Large intestine (tissue), 3 donors: ENCODE measurements at regions not wholly inside any gene's neighbourhood (a gene's known extent, or its start where the extent isn't known, plus 50 kb on each side); places are given as distances from the start of the nearest gene placed in this dataset.
A peak's percentile ranks its signal among the peaks of the same experiment; 100 is the strongest.

Source experiments
- DNase-seq, 2 donors: peaks; one replicate each; pipeline versions ENCODE4 v3.0.0 to v3.0.0-alpha.2; 2013
- H3K27ac ChIP-seq: one replicate; pipeline ENCODE4 v1.5.1; 2013; ENCODE audit warnings: low read length
- H3K27me3 ChIP-seq: 2 replicates; pipeline ENCODE4 v1.6.1; 2013; ENCODE audit warnings: low read length; ENCODE audit not compliant: control insufficient read depth, insufficient read depth
- H3K36me3 ChIP-seq: 2 replicates; pipeline ENCODE4 v1.6.1; 2013; ENCODE audit warnings: low read length; ENCODE audit not compliant: control insufficient read depth, insufficient read depth
- H3K4me1 ChIP-seq: one replicate; pipeline ENCODE4 v1.6.1; 2013; ENCODE audit warnings: low read length; ENCODE audit not compliant: control insufficient read depth, insufficient read depth
- H3K4me3 ChIP-seq: one replicate; pipeline ENCODE4 v1.5.1; 2013; ENCODE audit warnings: low read length
- H3K9me3 ChIP-seq: one replicate; pipeline ENCODE4 v1.6.1; 2013; ENCODE audit warnings: mild to moderate bottlenecking, low read depth, low read length, moderate library complexity; ENCODE audit not compliant: control insufficient read depth
- whole genome bisulfite sequencing: methylation state at CpG from one replicate; pipeline ENCODE4 v1.1.5; 2013; ENCODE audit warnings: low lambda C conversion rate; ENCODE audit not compliant: insufficient coverage; 5-methylcytosine and 5-hydroxymethylcytosine counted together

GRCh38 chr22:34897126-34897525, 168.8 kb upstream of the ISX start:
- Histone ChIP-seq H3K27ac (no peak overlapping the region), H3K36me3 (no peaks in the 10 kb centered on the region), H3K4me1 (no peaks in the 10 kb centered on the region), H3K9me3 (no peaks in the 10 kb centered on the region), H3K4me3 (no peak overlapping the region), H3K27me3 (no peaks in the 10 kb centered on the region)
- DNase-seq = no peak
- WGBS = no CpG with 5 or more reads among the region's 1 CpG

DNA sequence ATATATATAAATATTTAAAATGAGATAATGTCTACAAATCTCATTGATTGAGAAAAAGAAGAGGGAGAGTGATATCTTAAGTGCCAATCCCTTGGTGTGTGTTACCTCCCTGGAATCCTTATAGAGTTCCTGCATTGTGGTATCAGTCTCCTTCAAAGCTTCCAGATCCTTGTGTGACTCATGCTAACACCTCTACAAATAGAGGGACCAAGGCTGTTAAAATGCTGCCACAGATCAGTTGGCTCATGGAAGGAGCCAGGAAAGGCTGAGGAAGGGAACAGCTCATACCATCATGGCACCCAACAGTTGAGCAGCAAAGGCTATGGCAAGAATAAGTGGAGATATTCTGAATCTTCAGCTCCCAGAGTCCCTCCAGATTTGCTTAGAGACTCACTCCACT, 163.6 kb upstream of the ISX start:
- Histone ChIP-seq H3K36me3 (no peaks in the 10 kb centered on the region), H3K4me1 (no peaks in the 10 kb centered on the region), H3K9me3 (no peaks in the 10 kb centered on the region), H3K4me3 (no peak overlapping the region), H3K27me3 (no peaks in the 10 kb centered on the region), H3K27ac (no peak overlapping the region)
- no peak for DNase-seq

DNA sequence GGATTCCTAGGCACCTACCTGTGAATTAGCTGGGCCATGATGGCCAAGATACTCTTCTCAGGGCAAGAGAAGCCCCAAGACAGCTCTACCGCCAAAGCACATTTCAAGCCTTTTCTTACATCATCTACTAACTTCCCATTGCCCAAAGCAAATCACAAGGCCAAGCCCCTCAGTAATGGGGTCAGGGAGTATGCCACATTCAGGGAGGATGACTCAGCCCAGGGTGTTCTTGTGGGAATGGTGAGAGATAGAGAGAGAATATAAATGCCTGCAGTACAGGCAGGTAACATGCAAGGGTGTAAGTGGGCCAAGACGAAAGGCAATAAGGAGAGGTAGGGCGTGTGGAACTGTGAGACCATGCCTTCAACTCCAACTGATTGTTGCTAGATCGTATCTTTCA, 162.5 kb upstream of the ISX start:
- Histone ChIP-seq H3K27me3 (no peaks in the 10 kb centered on the region), H3K9me3 (no peaks in the 10 kb centered on the region)
- no CpG with 5 or more reads among the region's 4 CpGs for WGBS

DNA sequence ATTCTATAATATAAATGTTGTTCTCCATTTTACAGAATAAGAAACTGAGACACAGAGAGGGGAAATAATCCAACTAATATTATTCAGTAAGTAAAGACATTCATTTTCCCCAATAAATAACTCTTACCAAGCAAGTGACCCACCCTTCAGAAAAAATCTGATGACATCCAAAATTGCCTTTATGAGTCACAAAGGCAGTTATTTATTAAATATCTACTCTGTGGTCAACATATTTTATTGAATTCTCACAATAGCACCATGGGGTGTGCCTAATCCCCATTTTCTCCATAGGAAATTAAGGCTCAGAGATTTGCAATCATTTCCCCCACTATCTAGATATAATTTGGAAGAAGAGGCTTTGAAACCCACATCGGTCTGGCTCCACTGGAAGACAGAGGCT, 161.5 kb upstream of the ISX start:
- Histone ChIP-seq H3K27me3 (no peaks in the 10 kb centered on the region), H3K9me3 (no peaks in the 10 kb centered on the region), H3K4me3 (no peak overlapping the region), H3K27ac (no peak overlapping the region), H3K36me3 (no peaks in the 10 kb centered on the region), H3K4me1 (no peaks in the 10 kb centered on the region)
- no peak for DNase-seq
- no CpG with 5 or more reads among the region's 1 CpG for WGBS

More for the DNA sequence above, 162.5 kb upstream of the ISX start:
- Histone ChIP-seq H3K27ac (no peak overlapping the region), H3K36me3 (no peaks in the 10 kb centered on the region), H3K4me3 (no peak overlapping the region), H3K4me1 (no peaks in the 10 kb centered on the region)
- DNase-seq = no peak

DNA sequence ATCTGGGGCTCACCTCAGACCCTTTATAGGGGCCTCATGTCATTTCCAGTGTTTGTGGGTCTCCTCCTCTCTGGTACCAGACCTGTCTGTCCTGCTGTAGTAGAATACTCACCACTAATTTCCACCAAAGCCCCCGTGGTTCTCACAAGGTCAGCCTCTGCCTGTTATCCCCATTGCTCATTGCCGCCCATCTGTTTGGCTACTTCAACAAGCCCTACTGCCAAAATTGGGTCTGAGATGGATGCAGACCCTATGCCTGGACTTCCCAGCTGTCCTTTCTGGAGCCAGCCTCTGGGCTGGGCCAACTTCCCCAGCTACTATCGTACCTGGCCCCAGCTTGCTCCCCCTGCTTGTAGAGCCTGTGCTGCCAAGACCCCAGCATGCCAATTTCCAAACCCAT, 152.1 kb upstream of the ISX start:
- Histone ChIP-seq H3K27ac (no peak overlapping the region), H3K4me1 (no peaks in the 10 kb centered on the region), H3K27me3 (no peaks in the 10 kb centered on the region), H3K9me3 (no peaks in the 10 kb centered on the region), H3K36me3 (no peaks in the 10 kb centered on the region), H3K4me3 (no peak overlapping the region)
- no CpG with 5 or more reads among the region's 3 CpGs for WGBS
- no peak for DNase-seq

GRCh38 chr22:34914846-34915245, 151.1 kb upstream of the ISX start:
- Histone ChIP-seq H3K27ac (no peak overlapping the region), H3K27me3 (no peaks in the 10 kb centered on the region), H3K4me1 (no peaks in the 10 kb centered on the region), H3K4me3 (no peak overlapping the region), H3K36me3 (no peaks in the 10 kb centered on the region), H3K9me3 (no peaks in the 10 kb centered on the region)
- WGBS = no CpG with 5 or more reads among the region's 3 CpGs
- DNase-seq = no peak

DNA sequence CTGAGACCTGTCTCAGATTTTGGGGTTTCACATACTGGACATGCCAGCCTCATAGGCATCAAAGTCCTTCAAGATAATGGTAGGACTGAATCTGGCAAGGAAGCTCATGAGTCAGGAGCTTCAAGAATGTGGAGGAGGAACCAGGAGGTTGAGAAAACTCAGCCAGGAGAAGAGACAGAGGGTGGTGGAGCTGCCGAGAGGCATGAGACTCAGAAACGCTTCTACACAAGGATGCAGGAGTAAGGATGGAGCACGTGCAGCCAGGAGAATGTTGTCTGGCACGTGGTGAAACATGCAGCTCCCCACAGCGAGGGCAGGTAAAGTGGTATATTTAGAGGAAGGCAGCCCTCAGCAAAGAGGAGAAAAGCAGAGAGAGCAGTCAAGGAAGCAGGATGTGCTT, 148.7 kb upstream of the ISX start:
- WGBS = 69% methylated on average over 4 of the region's 5 CpGs
- Histone ChIP-seq H3K4me1 (no peaks in the 10 kb centered on the region), H3K27ac (no peak overlapping the region), H3K4me3 (no peak overlapping the region), H3K36me3 (no peaks in the 10 kb centered on the region), H3K9me3 (no peaks in the 10 kb centered on the region), H3K27me3 (no peaks in the 10 kb centered on the region)
- DNase-seq = no peak

DNA sequence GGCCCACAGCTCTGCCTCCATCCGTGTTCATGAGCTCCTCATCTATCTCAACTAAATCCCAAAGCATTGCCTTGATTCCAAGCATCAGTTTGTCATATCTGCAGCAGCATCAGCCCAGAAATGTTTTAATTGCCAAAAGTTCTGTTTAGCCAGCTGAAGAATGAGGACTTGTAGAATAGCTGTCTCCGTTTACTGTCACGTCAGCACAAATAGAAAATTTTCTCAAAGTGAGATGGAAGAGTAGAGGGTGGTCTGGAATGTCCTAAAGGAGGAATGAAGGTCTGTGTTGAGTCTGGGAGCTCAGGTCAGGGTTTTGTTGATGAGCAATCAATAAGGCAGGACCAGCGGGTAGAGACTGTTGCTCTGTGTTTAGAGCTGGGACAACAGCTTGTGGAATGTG, 134.9 kb upstream of the ISX start:
- no CpG with 5 or more reads among the region's 4 CpGs for WGBS
- H3K9me3 ChIP-seq = no peaks in the 10 kb centered on the region
- H3K27ac ChIP-seq = no peak overlapping the region
- no peaks in the 10 kb centered on the region for H3K27me3 ChIP-seq
- H3K36me3 ChIP-seq = no peaks in the 10 kb centered on the region
- no peak overlapping the region for H3K4me3 ChIP-seq
- H3K4me1 ChIP-seq = no peaks in the 10 kb centered on the region
- no peak for DNase-seq

DNA sequence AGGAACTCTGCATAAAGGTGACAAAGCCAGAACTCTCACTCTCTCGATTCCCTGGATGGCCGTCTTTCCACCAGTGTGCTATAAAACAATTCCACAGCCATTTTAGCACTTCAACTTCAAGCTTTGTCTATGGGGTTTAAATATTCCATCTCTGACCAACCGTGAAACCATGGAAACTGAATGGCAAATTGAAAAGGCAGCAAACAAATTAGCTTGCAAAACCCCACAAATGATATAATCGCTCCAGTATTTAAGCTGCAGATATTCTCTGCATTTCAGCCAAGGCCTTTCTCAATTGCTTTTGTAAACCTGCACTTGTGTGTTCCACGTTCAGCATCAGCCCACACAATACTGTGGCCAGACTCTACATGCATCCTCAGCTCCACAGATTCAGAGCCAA, 131.7 kb upstream of the ISX start:
- no peak overlapping the region for H3K27ac ChIP-seq
- H3K4me1 ChIP-seq = no peaks in the 10 kb centered on the region
- no peak for DNase-seq
- H3K4me3 ChIP-seq = no peak overlapping the region
- no peaks in the 10 kb centered on the region for H3K9me3 ChIP-seq
- 17% methylated on average over 1 of the region's 5 CpGs for WGBS
- H3K27me3 ChIP-seq = no peaks in the 10 kb centered on the region
- H3K36me3 ChIP-seq = no peaks in the 10 kb centered on the region

DNA sequence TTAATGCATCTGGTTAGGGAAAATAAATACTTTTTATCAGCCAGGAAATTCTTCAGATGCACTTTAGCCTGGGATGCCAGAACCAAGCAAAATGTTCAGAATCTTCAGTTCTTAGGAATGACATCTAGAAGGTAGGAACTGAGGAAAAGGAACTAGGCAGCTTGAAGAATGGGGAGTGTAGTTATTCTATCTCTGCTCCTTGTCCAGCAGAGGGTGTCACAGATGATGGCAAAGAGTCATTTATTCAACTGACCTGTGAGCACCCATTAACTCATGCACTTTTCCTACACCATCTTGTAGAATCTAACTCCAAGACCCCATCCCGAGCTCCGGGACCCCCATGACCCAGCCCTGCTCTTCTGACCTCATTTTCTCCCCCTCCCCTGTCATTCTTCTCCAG, 122.1 kb upstream of the ISX start:
- no peaks in the 10 kb centered on the region for H3K4me1 ChIP-seq
- H3K27me3 ChIP-seq = no peaks in the 10 kb centered on the region
- DNase-seq = peak in 1 of 2 donors; percentile 3
- no peak overlapping the region for H3K27ac ChIP-seq
- H3K4me3 ChIP-seq = no peak overlapping the region
- no peaks in the 10 kb centered on the region for H3K9me3 ChIP-seq
- H3K36me3 ChIP-seq = no peaks in the 10 kb centered on the region
- WGBS = no CpG with 5 or more reads among the region's 2 CpGs

DNA sequence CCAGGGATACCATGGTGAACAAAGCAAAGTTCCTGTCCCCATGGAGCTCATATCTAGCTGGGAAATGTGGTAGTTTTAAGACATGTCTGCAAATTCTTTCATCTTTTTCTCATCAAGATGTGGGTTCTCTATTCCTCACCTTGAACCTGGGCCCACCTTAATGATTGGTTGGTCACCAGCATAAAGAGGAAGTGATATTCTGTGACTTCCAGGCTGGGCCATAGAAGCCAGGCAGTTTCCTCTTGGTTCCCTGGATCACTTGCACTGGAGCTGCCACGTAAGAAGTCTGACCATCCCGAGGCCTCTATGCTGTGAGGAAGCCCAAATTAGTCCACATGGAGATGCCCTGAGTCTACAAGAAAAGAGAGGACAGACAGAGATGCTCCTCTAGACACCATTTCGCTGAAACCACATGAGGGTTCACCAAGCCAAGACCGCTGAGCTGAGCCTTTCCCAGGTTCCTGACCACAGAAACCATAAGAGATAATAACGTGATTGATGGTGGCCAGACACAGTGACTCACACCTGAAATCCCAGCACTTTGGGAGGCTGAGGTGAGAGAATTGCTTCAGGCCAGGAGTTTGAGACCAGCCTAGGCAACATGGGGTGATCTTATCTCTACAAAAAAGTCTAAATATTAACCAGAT, 119.5 kb upstream of the ISX start:
- no peak overlapping the region for H3K27ac ChIP-seq
- no CpG with 5 or more reads among the region's 5 CpGs for whole genome bisulfite sequencing

More for the DNA sequence above, 119.5 kb upstream of the ISX start:
- no peaks in the 10 kb centered on the region for H3K36me3 ChIP-seq
- DNase-seq = no peak
- H3K4me1 ChIP-seq = no peaks in the 10 kb centered on the region
- H3K27me3 ChIP-seq = no peaks in the 10 kb centered on the region
- no peak overlapping the region for H3K4me3 ChIP-seq
- H3K9me3 ChIP-seq = no peaks in the 10 kb centered on the region
